HepG2 (cell line): ENCODE measurements at regions not wholly inside any gene's neighbourhood (a gene's known extent, or its start where the extent isn't known, plus 50 kb on each side); places are given as distances from the start of the nearest gene placed in this dataset.

Source experiments
- ATAC-seq: fragments of 200-7000 bp; cut with Tn5 transposase; 3 replicates; pipeline ENCODE4 v1.9.1; 2020; ENCODE audit warnings: mild to moderate bottlenecking, moderate library complexity
- BruUV-seq: library from RNA; stranded (reverse); fragments of 400-500 nt; replicated peaks from 2 replicates; lab custom pipeline; 2021; lab: Mats Ljungman, UMichigan
- CTCF ChIA-PET: fragments of 300-600 bp; formaldehyde crosslinking; extraction: SDS; loops from one replicate; lab custom pipeline; 2021; ENCODE audit warnings: low total read pairs, inconsistent platforms, low intra/inter-chr PET ratio; lab: Yijun Ruan, JAX
- POLR2A ChIA-PET: fragments of 350-600 bp; sonication (Branson Sonifier 250); formaldehyde crosslinking; loops from one replicate; lab custom pipeline; 2020; ENCODE audit warnings: antibody characterized with exemption, inconsistent platforms; lab: Yijun Ruan, JAX
- DNase-seq: peaks from one replicate; pipeline ENCODE4 v3.0.0-alpha.2; 2015; ENCODE audit warnings: low spot score
- FAIRE-seq: peaks from 3 replicates; lab custom pipeline; 2011; peaks lifted over from hg19 to GRCh38; lab: Jason Lieb, UNC
- H2AFZ ChIP-seq: one replicate; pipeline ENCODE4 v1.6.1; 2011; ENCODE audit warnings: low read length, inconsistent platforms
- H3K27ac ChIP-seq: fragments of 300-600 bp; 3 replicates; pipeline ENCODE4 v1.8.0; 2011; ENCODE audit warnings: mixed run types, mild to moderate bottlenecking, mixed read lengths, low read length, inconsistent platforms; ENCODE audit not compliant: insufficient read depth; ENCODE audit errors: extremely low read length
- H3K27me3 ChIP-seq, 2 experiments: fragments of 200-600 bp in 1 of 2; 2 replicates in 1 of 2; 3 replicates in 1 of 2; pipeline versions ENCODE4 v1.6.0 to v1.8.0; 2011; ENCODE audit warnings: low read length in 2 of 2, mild to moderate bottlenecking in 2 of 2, moderate library complexity in 2 of 2, inconsistent platforms in 1 of 2; ENCODE audit not compliant: insufficient read depth in 2 of 2, control insufficient read depth in 1 of 2
- H3K36me3 ChIP-seq, 2 experiments: fragments of 200-600 bp in 1 of 2; replicated peaks in 1 of 2; 2 replicates in 1 of 2; 3 replicates in 1 of 2; pipeline versions ENCODE4 v1.5.1 to v1.8.0; 2011; ENCODE audit warnings: low read length in 2 of 2, inconsistent platforms in 1 of 2; ENCODE audit not compliant: insufficient read depth in 2 of 2, control insufficient read depth in 1 of 2
- H3K4me1 ChIP-seq: 2 replicates; pipeline ENCODE4 v1.5.1; 2012; ENCODE audit warnings: low read length, inconsistent platforms; ENCODE audit not compliant: insufficient read depth
- H3K4me2 ChIP-seq: 2 replicates; pipeline ENCODE4 v1.6.0; 2011; ENCODE audit warnings: low read depth, low read length, inconsistent platforms
- H3K4me3 ChIP-seq, 3 experiments: fragments of 200-600 bp in 1 of 3; sonication (generic), shearing (Covaris generic) in 1 of 3; replicated peaks in 1 of 3; 2 replicates each; pipeline ENCODE4 v1.5.1; 2011 to 2016; ENCODE audit warnings: low read length in 3 of 3, inconsistent platforms in 2 of 3, low read depth in 2 of 3, mild to moderate bottlenecking in 2 of 3, control low read depth in 1 of 3, mixed read lengths in 1 of 3; ENCODE audit not compliant: insufficient read depth in 1 of 3
- H3K79me2 ChIP-seq: one replicate; pipeline ENCODE4 v1.6.1; 2011; ENCODE audit warnings: low read length, inconsistent platforms; ENCODE audit not compliant: insufficient read depth
- H3K9ac ChIP-seq: 2 replicates; pipeline ENCODE4 v1.6.0; 2011; ENCODE audit warnings: mild to moderate bottlenecking, low read depth, low read length, inconsistent platforms; ENCODE audit not compliant: insufficient read depth
- H3K9me3 ChIP-seq: 2 replicates; pipeline ENCODE4 v1.5.1; 2012; ENCODE audit warnings: mild to moderate bottlenecking, low read length
- H4K20me1 ChIP-seq: 2 replicates; pipeline ENCODE4 v1.6.0; 2011; ENCODE audit warnings: inconsistent platforms, mild to moderate bottlenecking, low read length, moderate library complexity; ENCODE audit not compliant: insufficient read depth
- HCFC1 ChIP-seq: fragments of 150-350 bp; IDR thresholded peaks from 2 replicates; pipeline ENCODE4 v1.6.1; 2014; ENCODE audit warnings: low read depth, low read length
- JUND ChIP-seq: sonication (generic); formaldehyde crosslinking; IDR thresholded peaks from 2 replicates; pipeline ENCODE4 v1.8.0; 2022; ENCODE audit warnings: mild to moderate bottlenecking, missing genetic modification reagents
- KLF11 ChIP-seq: IDR thresholded peaks from 2 replicates; pipeline ENCODE4 v1.6.1; 2016; ENCODE audit warnings: missing compliant biosample characterization
- SP4 ChIP-seq: sonication (generic); formaldehyde crosslinking; IDR thresholded peaks from 2 replicates; pipeline ENCODE4 v1.8.1; 2023; ENCODE audit warnings: mild to moderate bottlenecking, missing genetic modification reagents
- TRIM24 ChIP-seq: sonication (generic); formaldehyde crosslinking; IDR thresholded peaks from 2 replicates; pipeline ENCODE4 v1.8.0; 2022; ENCODE audit warnings: mild to moderate bottlenecking, missing genetic modification reagents
- XBP1 ChIP-seq: sonication (generic); formaldehyde crosslinking; IDR thresholded peaks from 2 replicates; pipeline ENCODE4 v1.5.0; 2020; ENCODE audit warnings: missing genetic modification reagents
- ZBTB7A ChIP-seq: sonication (generic); formaldehyde crosslinking; IDR thresholded peaks from 2 replicates; pipeline ENCODE4 v1.8.0; 2022; ENCODE audit warnings: mild to moderate bottlenecking, missing genetic modification reagents
- ZFP82 ChIP-seq: sonication (generic); formaldehyde crosslinking; IDR thresholded peaks from 2 replicates; pipeline ENCODE4 v1.5.1; 2020; ENCODE audit warnings: mild to moderate bottlenecking, missing genetic modification reagents, borderline replicate concordance
- ZNF224 ChIP-seq: sonication (generic); formaldehyde crosslinking; IDR thresholded peaks from 2 replicates; pipeline ENCODE4 v1.5.0; 2020; ENCODE audit warnings: mild to moderate bottlenecking, missing genetic modification reagents
- ZNF350 ChIP-seq: sonication (generic); formaldehyde crosslinking; IDR thresholded peaks from 2 replicates; pipeline ENCODE4 v1.4.0; 2020; ENCODE audit warnings: mild to moderate bottlenecking, low read depth, missing genetic modification reagents, borderline replicate concordance
- ZSCAN12 ChIP-seq: sonication (generic); formaldehyde crosslinking; IDR thresholded peaks from 2 replicates; pipeline ENCODE4 v1.9.0; 2021; ENCODE audit warnings: mild to moderate bottlenecking, missing genetic modification reagents
- WGBS: methylation state at CpG from one replicate; pipeline ENCODE4 v1.1.6; 2017; ENCODE audit warnings: low lambda C conversion rate; 5-methylcytosine and 5-hydroxymethylcytosine counted together
- in situ Hi-C: cut with HindIII; loops from 2 replicates; pipeline ENCODE4 v1.10.0; 2017; ENCODE audit warnings: low pct_unique_long_range_greater_than_20kb; ENCODE audit not compliant: extremely low pct_ligation_motif_present
- intact Hi-C: fragments of 100-400 bp; cut with micrococcal nuclease; formaldehyde crosslinking; loops from one replicate; pipeline ENCODE4 v1.10.0; 2022; ENCODE audit not compliant: unreplicated experiment
- TF ChIP-seq, protein P1 (sequence below): sonication (generic); formaldehyde crosslinking; IDR thresholded peaks from 2 replicates; pipeline ENCODE4 v1.4.0; 2020; ENCODE audit warnings: missing genetic modification reagents, mild to moderate bottlenecking, borderline replicate concordance
- TF ChIP-seq, protein P2 (sequence below): sonication (generic); formaldehyde crosslinking; IDR thresholded peaks from 2 replicates; pipeline ENCODE4; 2020; ENCODE audit warnings: missing genetic modification reagents, mild to moderate bottlenecking, borderline replicate concordance
- TF ChIP-seq, protein P3 (sequence below): sonication (generic); formaldehyde crosslinking; IDR thresholded peaks from 2 replicates; pipeline ENCODE4 v1.4.0; 2020; ENCODE audit warnings: mild to moderate bottlenecking, low read depth, missing genetic modification reagents

DNA sequence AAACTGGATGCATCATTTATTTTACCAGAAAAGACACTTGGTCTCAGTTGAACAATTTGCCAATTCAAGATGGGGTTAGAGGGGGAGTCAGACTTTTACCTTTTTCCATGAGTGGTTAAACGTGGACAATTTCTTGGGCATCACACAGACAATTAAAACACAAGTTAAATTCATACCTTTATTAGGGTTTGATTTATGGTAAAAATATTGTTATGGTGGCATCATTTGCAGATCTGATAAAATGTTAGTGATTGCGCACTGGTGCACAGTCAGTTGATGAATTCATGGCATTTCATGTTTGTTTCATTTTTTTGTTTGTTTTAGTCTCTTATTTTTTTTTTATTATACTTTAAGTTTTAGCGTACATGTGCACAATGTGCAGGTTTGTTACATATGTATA is 399.9 kb downstream of the DOK5 start:
- FAIRE-seq (no peak), ATAC-seq (no peak), DNase-seq (no peak)
- Histone ChIP-seq H4K20me1 (no peaks in the 10 kb centered on the region), H3K9ac (no peak overlapping the region), H3K27ac (no peak overlapping the region), H2AFZ (no peak overlapping the region), H3K4me3 (no peak overlapping the region), H3K79me2 (no peaks in the 10 kb centered on the region), H3K9me3 (peaks cover 52% of the 10 kb centered on the region), H3K4me1 (no peaks in the 10 kb centered on the region)
- in situ Hi-C loops (no loop called here), intact Hi-C loops (no loop called here)
- no TSS peak for BruUV-seq
- ChIA-PET POLR2A (no interaction called here), CTCF (no interaction called here)
- TF ChIP-seq ZFP82 (no peak), ZNF350 (CRISPR knock-in tag) (no peak), HCFC1 (no peak), ZNF224 (CRISPR knock-in tag) (no peak), JUND (CRISPR knock-in tag) (no peak), ZSCAN12 (no peak), ZBTB7A (no peak), KLF11 (CRISPR knock-in tag) (no peak), TRIM24 (CRISPR knock-in tag) (no peak), SP4 (no peak), XBP1 (CRISPR knock-in tag) (no peak)
- TF ChIP-seq, protein P1, sequence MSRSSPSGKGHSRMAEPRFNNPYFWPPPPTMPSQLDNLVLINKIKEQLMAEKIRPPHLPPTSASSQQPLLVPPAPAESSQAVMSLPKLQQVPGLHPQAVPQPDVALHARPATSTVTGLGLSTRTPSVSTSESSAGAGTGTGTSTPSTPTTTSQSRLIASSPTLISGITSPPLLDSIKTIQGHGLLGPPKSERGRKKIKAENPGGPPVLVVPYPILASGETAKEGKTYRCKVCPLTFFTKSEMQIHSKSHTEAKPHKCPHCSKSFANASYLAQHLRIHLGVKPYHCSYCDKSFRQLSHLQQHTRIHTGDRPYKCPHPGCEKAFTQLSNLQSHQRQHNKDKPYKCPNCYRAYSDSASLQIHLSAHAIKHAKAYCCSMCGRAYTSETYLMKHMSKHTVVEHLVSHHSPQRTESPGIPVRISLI (CRISPR knock-in tag) = no peak
- TF ChIP-seq, protein P2, sequence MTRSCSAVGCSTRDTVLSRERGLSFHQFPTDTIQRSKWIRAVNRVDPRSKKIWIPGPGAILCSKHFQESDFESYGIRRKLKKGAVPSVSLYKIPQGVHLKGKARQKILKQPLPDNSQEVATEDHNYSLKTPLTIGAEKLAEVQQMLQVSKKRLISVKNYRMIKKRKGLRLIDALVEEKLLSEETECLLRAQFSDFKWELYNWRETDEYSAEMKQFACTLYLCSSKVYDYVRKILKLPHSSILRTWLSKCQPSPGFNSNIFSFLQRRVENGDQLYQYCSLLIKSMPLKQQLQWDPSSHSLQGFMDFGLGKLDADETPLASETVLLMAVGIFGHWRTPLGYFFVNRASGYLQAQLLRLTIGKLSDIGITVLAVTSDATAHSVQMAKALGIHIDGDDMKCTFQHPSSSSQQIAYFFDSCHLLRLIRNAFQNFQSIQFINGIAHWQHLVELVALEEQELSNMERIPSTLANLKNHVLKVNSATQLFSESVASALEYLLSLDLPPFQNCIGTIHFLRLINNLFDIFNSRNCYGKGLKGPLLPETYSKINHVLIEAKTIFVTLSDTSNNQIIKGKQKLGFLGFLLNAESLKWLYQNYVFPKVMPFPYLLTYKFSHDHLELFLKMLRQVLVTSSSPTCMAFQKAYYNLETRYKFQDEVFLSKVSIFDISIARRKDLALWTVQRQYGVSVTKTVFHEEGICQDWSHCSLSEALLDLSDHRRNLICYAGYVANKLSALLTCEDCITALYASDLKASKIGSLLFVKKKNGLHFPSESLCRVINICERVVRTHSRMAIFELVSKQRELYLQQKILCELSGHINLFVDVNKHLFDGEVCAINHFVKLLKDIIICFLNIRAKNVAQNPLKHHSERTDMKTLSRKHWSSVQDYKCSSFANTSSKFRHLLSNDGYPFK = no peak
- TF ChIP-seq, protein P3, sequence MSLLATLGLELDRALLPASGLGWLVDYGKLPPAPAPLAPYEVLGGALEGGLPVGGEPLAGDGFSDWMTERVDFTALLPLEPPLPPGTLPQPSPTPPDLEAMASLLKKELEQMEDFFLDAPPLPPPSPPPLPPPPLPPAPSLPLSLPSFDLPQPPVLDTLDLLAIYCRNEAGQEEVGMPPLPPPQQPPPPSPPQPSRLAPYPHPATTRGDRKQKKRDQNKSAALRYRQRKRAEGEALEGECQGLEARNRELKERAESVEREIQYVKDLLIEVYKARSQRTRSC (CRISPR knock-in tag) = no peak
- TF ChIP-seq, all 625 proteins: peak for 0
- 42% methylated on average over 3 of the region's 3 CpGs for WGBS
- Histone ChIP-seq H3K27me3 (no peaks in the 10 kb centered on the region), H3K4me2 (no peak overlapping the region), H3K36me3 (no peaks in the 10 kb centered on the region)
